NT2/D1 (cell line): ENCODE measurements at regions not wholly inside any gene's neighbourhood (a gene's known extent, or its start where the extent isn't known, plus 50 kb on each side); places are given as distances from the start of the nearest gene placed in this dataset.

Experiments
- YY1 ChIP-seq: IDR thresholded peaks from 2 replicates; pipeline ENCODE4 v1.6.1; 2011; ENCODE audit not compliant: insufficient read length, insufficient read depth
- ZNF274 ChIP-seq: IDR thresholded peaks from 2 replicates; pipeline ENCODE4 v1.6.1; 2011; ENCODE audit warnings: mild to moderate bottlenecking, low read depth, low read length

- no peak for TF ChIP-seq YY1
- no peak for TF ChIP-seq ZNF274
Measured at GRCh38 chr3:118813472-118813871, 221.2 kb downstream of the IGSF11 start.
